ENCODE measurements at regions not wholly inside any gene's neighbourhood (a gene's known extent, or its start where the extent isn't known, plus 50 kb on each side); places are given as distances from the start of the nearest gene placed in this dataset.

- H3K4me1 Mint-ChIP-seq (ENCODE audit: insufficient read depth, unreplicated experiment) = no peaks in the 10 kb centered on the region
- CTCF ChIA-PET = interaction anchor here (0.6 kb wide), 1 partner anchor 83 kb away, joined by 4 read pairs; no protein-coding TSS in a partner anchor
- H3K27ac Mint-ChIP-seq (ENCODE audit: low read depth, unreplicated experiment) = no peak overlapping the region
- no peak for TF ChIP-seq CTCF (IDR thresholded peaks at IDR 0.05; ENCODE audit: unreplicated experiment)
- intact Hi-C loops (cut with micrococcal nuclease) = no loop called here
- BruUV-seq (replicated peaks) = no TSS peak
- POLR2A ChIA-PET = no interaction called here
- no peaks in the 10 kb centered on the region for H3K36me3 Mint-ChIP-seq (ENCODE audit: insufficient read depth, unreplicated experiment)
- H3K9me3 Mint-ChIP-seq (ENCODE audit: unreplicated experiment) = no peaks in the 10 kb centered on the region
- no peaks in the 10 kb centered on the region for H3K27me3 Mint-ChIP-seq (ENCODE audit: insufficient read depth, unreplicated experiment)
- no peak overlapping the region for H3K4me3 Mint-ChIP-seq (ENCODE audit: unreplicated experiment)
- DNase-seq (ENCODE audit: unreplicated experiment) = no peak
These were observed 219.8 kb upstream of the PRMT6 start for GRCh38 chr1:106836708-106837107.

- no peak for DNase-seq (ENCODE audit: unreplicated experiment)
- no TSS peak for BruUV-seq (replicated peaks)
- Mint-ChIP-seq H3K9me3 (ENCODE audit: unreplicated experiment) (no peaks in the 10 kb centered on the region), H3K4me3 (ENCODE audit: unreplicated experiment) (no peak overlapping the region), H3K27ac (ENCODE audit: low read depth, unreplicated experiment) (no peak overlapping the region), H3K4me1 (ENCODE audit: insufficient read depth, unreplicated experiment) (no peaks in the 10 kb centered on the region), H3K36me3 (ENCODE audit: insufficient read depth, unreplicated experiment) (no peaks in the 10 kb centered on the region), H3K27me3 (ENCODE audit: insufficient read depth, unreplicated experiment) (no peaks in the 10 kb centered on the region)
- ChIA-PET POLR2A (interaction anchor here (0.6 kb wide), 1 partner anchor 944 kb away, joined by 3 read pairs; no protein-coding TSS in a partner anchor), CTCF (no interaction called here)
- intact Hi-C loops (cut with micrococcal nuclease) = no loop called here
- TF ChIP-seq CTCF (IDR thresholded peaks at IDR 0.05; ENCODE audit: unreplicated experiment) = no peak
These were observed 213.0 kb upstream of the PRMT6 start for GRCh38 chr1:106843518-106843917.

GRCh38 chr1:106846656-106847055 lies 209.8 kb upstream of the PRMT6 start:
- Mint-ChIP-seq H3K27ac (ENCODE audit: low read depth, unreplicated experiment) (no peak overlapping the region), H3K36me3 (ENCODE audit: insufficient read depth, unreplicated experiment) (no peaks in the 10 kb centered on the region), H3K9me3 (ENCODE audit: unreplicated experiment) (no peaks in the 10 kb centered on the region), H3K27me3 (ENCODE audit: insufficient read depth, unreplicated experiment) (no peaks in the 10 kb centered on the region), H3K4me1 (ENCODE audit: insufficient read depth, unreplicated experiment) (no peaks in the 10 kb centered on the region), H3K4me3 (ENCODE audit: unreplicated experiment) (no peak overlapping the region)
- intact Hi-C loops (cut with micrococcal nuclease) = no loop called here
- ChIA-PET CTCF (interaction anchor here (0.8 kb wide), 1 partner anchor 1866 kb away, joined by 3 read pairs; no protein-coding TSS in a partner anchor), POLR2A (no interaction called here)
- DNase-seq (ENCODE audit: unreplicated experiment) = no peak
- TF ChIP-seq CTCF (IDR thresholded peaks at IDR 0.05; ENCODE audit: unreplicated experiment) = no peak
- no TSS peak for BruUV-seq (replicated peaks)

GRCh38 chr1:106861110-106861509 lies 195.4 kb upstream of the PRMT6 start:
- ChIA-PET POLR2A (interaction anchor here (0.6 kb wide), 1 partner anchor 336 kb away, joined by 3 read pairs; no protein-coding TSS in a partner anchor), CTCF (interaction anchor here (0.6 kb wide), 1 partner anchor 10 kb away, joined by 3 read pairs; no protein-coding TSS in a partner anchor)
- no peaks in the 10 kb centered on the region for H3K4me1 Mint-ChIP-seq (ENCODE audit: insufficient read depth, unreplicated experiment)
- no peak overlapping the region for H3K4me3 Mint-ChIP-seq (ENCODE audit: unreplicated experiment)
- H3K27me3 Mint-ChIP-seq (ENCODE audit: insufficient read depth, unreplicated experiment) = no peaks in the 10 kb centered on the region
- DNase-seq (ENCODE audit: unreplicated experiment) = no peak
- intact Hi-C loops (cut with micrococcal nuclease) = no loop called here
- H3K9me3 Mint-ChIP-seq (ENCODE audit: unreplicated experiment) = no peaks in the 10 kb centered on the region
- TF ChIP-seq CTCF (IDR thresholded peaks at IDR 0.05; ENCODE audit: unreplicated experiment) = no peak
- H3K36me3 Mint-ChIP-seq (ENCODE audit: insufficient read depth, unreplicated experiment) = no peaks in the 10 kb centered on the region
- BruUV-seq (replicated peaks) = no TSS peak
- H3K27ac Mint-ChIP-seq (ENCODE audit: low read depth, unreplicated experiment) = no peak overlapping the region

Data from MCF 10A (cell line).